Spleen (tissue), 7 donors: ENCODE measurements at regions not wholly inside any gene's neighbourhood (a gene's known extent, or its start where the extent isn't known, plus 50 kb on each side); places are given as distances from the start of the nearest gene placed in this dataset.

ENCODE experiments used
- POLR2AphosphoS5 ChIP-seq, 3 donors: sonication (generic); formaldehyde crosslinking; IDR thresholded peaks; one replicate each; pipeline ENCODE4 v1.5.1; 2017; ENCODE audit warnings: antibody characterized with exemption in 3 of 3
- TF ChIP-seq, protein P1 (sequence below), 11 experiments: fragments of 200-600 bp in 7 of 11; fragments of 450-650 bp in 4 of 11; sonication (generic) in 4 of 11; IDR thresholded peaks in 8 of 11; conservative IDR thresholded peaks in 3 of 11; 1 replicate in 7 of 11; 2 replicates in 4 of 11; pipeline versions ENCODE4 v1.4.0 to v1.8.0; 2016 to 2021; ENCODE audit warnings: antibody characterized with exemption in 11 of 11, inconsistent platforms in 4 of 11, mild to moderate bottlenecking in 1 of 11
- donor health status: DM: no; HTN: no; CAD: no; lungs with moderate emphysema.
- donor health status: DM: no; HTN: no; CAD: no.
- donor health status: DM: no; HTN: no; CAD: no.

DNA sequence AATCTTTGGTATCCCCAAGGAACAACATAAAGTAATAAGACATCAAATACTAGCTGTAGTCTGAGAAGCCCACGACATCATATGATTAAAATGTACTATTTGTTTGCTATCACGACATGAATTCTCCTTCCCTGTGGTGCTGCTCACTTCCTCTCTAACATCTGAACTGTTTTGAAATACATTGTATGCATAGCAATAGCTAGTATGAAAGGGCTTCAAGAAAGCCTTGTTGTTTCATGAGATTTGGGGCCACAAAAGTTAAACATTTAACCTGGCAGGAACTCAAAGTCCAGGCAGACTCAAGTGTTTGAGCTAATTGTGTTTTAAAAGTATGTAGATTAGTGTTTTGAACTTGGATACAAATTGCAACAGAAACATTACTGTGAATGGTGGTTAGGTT is 237.4 kb upstream of the PTGER4 start:
- TF ChIP-seq, protein P1, sequence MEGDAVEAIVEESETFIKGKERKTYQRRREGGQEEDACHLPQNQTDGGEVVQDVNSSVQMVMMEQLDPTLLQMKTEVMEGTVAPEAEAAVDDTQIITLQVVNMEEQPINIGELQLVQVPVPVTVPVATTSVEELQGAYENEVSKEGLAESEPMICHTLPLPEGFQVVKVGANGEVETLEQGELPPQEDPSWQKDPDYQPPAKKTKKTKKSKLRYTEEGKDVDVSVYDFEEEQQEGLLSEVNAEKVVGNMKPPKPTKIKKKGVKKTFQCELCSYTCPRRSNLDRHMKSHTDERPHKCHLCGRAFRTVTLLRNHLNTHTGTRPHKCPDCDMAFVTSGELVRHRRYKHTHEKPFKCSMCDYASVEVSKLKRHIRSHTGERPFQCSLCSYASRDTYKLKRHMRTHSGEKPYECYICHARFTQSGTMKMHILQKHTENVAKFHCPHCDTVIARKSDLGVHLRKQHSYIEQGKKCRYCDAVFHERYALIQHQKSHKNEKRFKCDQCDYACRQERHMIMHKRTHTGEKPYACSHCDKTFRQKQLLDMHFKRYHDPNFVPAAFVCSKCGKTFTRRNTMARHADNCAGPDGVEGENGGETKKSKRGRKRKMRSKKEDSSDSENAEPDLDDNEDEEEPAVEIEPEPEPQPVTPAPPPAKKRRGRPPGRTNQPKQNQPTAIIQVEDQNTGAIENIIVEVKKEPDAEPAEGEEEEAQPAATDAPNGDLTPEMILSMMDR (IDR thresholded peaks at IDR 0.05 in 8 of 11, conservative IDR thresholded peaks at IDR 0.05 in 3 of 11): no peak
- no peak for TF ChIP-seq POLR2AphosphoS5 (IDR thresholded peaks at IDR 0.05)
